ENCODE measurements at regions not wholly inside any gene's neighbourhood (a gene's known extent, or its start where the extent isn't known, plus 50 kb on each side); places are given as distances from the start of the nearest gene placed in this dataset.
"Not testable (repeated sequence)": the region's sequence is repeated elsewhere in the genome, so short reads cannot be mapped to it uniquely, and the experiment has no call there.

GRCh38 chrX:78552628-78553027 lies 106.5 kb downstream of the RTL3 start:
- TF ChIP-seq EZH2 (IDR thresholded peaks at IDR 0.05; ENCODE audit: insufficient read depth, poor library complexity, severe bottlenecking); EZH2phosphoT487 (IDR thresholded peaks at IDR 0.05; ENCODE audit: insufficient read depth, low read depth): not testable (repeated sequence)

All from GM23248 (cell line).